Muscle layer of duodenum (tissue), 2 donors: ENCODE measurements at regions not wholly inside any gene's neighbourhood (a gene's known extent, or its start where the extent isn't known, plus 50 kb on each side); places are given as distances from the start of the nearest gene placed in this dataset.
"Not testable (repeated sequence)": the region's sequence is repeated elsewhere in the genome, so short reads cannot be mapped to it uniquely, and the experiment has no call there.

Source experiments
- H3K27ac ChIP-seq: one replicate; pipeline ENCODE4 v1.7.0; 2013; ENCODE audit warnings: mild to moderate bottlenecking, low read length
- H3K27me3 ChIP-seq: one replicate; pipeline ENCODE4 v1.7.0; 2013; ENCODE audit warnings: low read depth, mild to moderate bottlenecking, control low read depth, low read length
- H3K36me3 ChIP-seq, 2 donors: one replicate each; pipeline ENCODE4 v1.7.0; 2013; ENCODE audit warnings: low read length in 2 of 2, control low read depth in 1 of 2, mild to moderate bottlenecking in 1 of 2; ENCODE audit not compliant: insufficient read depth in 2 of 2, control insufficient read depth in 1 of 2
- H3K4me1 ChIP-seq, 2 donors: one replicate each; pipeline ENCODE4 v1.7.0; 2013; ENCODE audit warnings: low read length in 2 of 2, mild to moderate bottlenecking in 2 of 2, control low read depth in 1 of 2, moderate library complexity in 1 of 2; ENCODE audit not compliant: insufficient read depth in 2 of 2, control insufficient read depth in 1 of 2
- H3K4me3 ChIP-seq, 2 donors: one replicate each; pipeline ENCODE4 v1.7.0; 2013; ENCODE audit warnings: low read length in 2 of 2, low read depth in 1 of 2, mild to moderate bottlenecking in 1 of 2
- H3K9me3 ChIP-seq, 2 donors: one replicate each; pipeline ENCODE4 v1.7.0; 2013; ENCODE audit warnings: low read length in 2 of 2, control low read depth in 1 of 2, mild to moderate bottlenecking in 1 of 2; ENCODE audit not compliant: control insufficient read depth in 1 of 2
- donor health status: healthy.

DNA sequence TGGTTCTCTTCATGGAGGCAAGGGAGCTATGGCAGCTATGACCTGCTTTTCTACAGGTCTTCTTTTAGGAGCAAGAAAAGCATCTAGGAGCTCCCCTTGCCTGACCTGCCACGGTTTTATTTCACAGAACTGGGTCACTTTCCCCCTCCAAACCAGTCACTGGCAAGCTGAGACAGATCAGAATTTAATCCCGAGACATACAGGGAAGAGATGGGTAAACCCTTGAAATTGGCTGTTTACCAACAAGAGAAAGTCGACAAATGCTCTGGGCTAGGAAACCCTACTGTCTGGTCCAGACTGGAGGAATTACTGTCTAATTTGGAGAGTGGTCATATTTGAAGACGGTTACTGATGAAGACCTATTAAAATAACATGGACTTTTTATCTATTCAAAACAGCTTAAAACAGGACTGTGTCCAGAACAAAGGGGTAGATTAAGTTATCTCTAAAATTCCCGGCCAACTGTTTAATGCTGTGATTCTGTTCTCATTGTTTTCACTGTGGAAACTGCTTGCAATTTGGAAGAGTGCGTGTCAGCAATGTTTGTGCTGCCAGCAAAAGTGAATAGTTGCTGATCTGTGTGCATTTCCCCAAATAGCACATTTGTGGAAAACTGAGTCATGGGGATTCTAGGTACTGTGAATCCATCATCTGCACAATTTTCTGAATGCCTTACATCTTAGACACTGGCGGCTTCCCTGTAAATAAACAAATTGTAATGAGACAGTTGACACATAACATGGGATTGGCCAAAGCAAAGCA is 73.4 kb upstream of the EEA1 start:
- H3K27ac ChIP-seq = peak overlapping the region; percentile 61
- H3K27me3 ChIP-seq = no peaks in the 10 kb centered on the region
- H3K4me1 ChIP-seq = peaks cover 0 to 10% of the 10 kb centered on the region in 2 donors
- H3K9me3 ChIP-seq = no peaks in the 10 kb centered on the region
- no peak overlapping the region for H3K4me3 ChIP-seq
- H3K36me3 ChIP-seq = no peaks in the 10 kb centered on the region

- no peaks in the 10 kb centered on the region for H3K9me3 ChIP-seq
- no peaks in the 10 kb centered on the region for H3K36me3 ChIP-seq
- H3K4me3 ChIP-seq = no peak overlapping the region
- H3K27me3 ChIP-seq = no peaks in the 10 kb centered on the region
- peaks cover 0 to 10% of the 10 kb centered on the region in 2 donors for H3K4me1 ChIP-seq
- no peak overlapping the region for H3K27ac ChIP-seq
Measured at GRCh38 chr12:93003531-93004239, 74.6 kb upstream of the EEA1 start.

DNA sequence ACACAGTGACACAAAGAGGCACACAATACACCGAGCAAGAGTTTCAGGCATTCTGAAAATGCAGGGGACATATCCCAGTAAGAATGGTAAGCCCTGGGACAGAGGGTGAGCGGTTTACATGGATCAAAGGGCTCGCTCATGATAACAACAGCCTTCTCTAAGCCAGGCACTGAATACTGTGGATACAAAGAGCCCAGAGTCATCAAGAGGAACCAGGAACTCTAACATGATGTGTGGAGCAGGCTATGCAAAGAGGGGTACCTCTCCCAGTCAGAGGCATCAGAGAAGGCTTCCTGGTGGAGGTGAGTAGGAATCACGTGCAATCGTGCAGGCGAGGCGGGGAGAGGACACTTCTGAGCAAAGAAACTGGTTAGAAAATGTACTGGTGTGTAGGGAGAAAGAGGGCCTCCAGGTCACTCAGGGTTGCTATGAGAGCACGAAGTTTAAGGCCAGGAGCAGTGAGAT is 76.9 kb upstream of the EEA1 start:
- H3K4me3 ChIP-seq = no peak overlapping the region
- no peaks in the 10 kb centered on the region for H3K36me3 ChIP-seq
- H3K27me3 ChIP-seq = no peaks in the 10 kb centered on the region
- no peaks in the 10 kb centered on the region for H3K9me3 ChIP-seq
- no peak overlapping the region for H3K27ac ChIP-seq
- H3K4me1 ChIP-seq = peaks cover 0 to 10% of the 10 kb centered on the region in 2 donors

DNA sequence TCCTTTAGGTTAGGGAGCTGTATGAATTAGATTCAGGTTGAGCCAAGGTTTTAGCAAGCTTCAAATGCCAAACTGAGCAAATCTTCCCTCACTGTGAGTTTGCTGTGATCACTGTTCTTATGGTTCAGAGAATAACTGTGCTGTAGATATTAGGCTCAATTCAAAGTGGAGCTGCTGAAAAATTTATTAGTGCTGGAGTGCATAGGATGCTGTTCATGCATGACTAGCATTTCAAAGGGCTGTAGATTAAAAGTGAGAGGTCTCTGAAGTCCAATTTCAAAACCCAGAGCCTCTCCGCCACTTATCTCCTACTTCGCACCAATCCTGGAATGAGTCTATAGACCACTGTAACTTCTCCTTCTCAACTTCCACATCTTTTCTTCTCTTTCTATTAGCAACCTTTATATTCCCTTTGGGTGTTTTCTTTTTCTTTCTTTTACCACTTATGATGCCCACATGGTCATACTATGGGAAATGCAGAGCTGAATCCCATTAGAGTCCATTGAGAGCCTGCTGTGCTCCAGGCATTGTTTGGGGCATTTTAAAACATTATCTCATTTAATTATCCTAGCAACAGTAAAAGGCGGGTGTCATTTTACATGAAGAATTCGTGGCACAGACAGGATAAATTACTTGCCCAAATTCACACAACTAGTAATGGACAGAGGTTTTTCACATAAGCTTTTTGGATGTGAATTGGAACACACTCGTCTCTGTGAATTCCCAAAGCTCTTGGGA is 77.5 kb upstream of the EEA1 start:
- no peaks in the 10 kb centered on the region for H3K36me3 ChIP-seq
- no peak overlapping the region for H3K27ac ChIP-seq
- no peaks in the 10 kb centered on the region for H3K9me3 ChIP-seq
- H3K27me3 ChIP-seq = no peaks in the 10 kb centered on the region
- no peak overlapping the region for H3K4me3 ChIP-seq
- H3K4me1 ChIP-seq = peaks cover 0 to 10% of the 10 kb centered on the region in 2 donors

- Histone ChIP-seq H3K9me3 (no peaks in the 10 kb centered on the region), H3K4me3 (no peak overlapping the region), H3K27me3 (no peaks in the 10 kb centered on the region), H3K4me1 (peaks cover 0 to 10% of the 10 kb centered on the region in 2 donors), H3K36me3 (no peaks in the 10 kb centered on the region), H3K27ac (no peak overlapping the region)
Measured at GRCh38 chr12:93007544-93007943, 78.4 kb upstream of the EEA1 start.

DNA sequence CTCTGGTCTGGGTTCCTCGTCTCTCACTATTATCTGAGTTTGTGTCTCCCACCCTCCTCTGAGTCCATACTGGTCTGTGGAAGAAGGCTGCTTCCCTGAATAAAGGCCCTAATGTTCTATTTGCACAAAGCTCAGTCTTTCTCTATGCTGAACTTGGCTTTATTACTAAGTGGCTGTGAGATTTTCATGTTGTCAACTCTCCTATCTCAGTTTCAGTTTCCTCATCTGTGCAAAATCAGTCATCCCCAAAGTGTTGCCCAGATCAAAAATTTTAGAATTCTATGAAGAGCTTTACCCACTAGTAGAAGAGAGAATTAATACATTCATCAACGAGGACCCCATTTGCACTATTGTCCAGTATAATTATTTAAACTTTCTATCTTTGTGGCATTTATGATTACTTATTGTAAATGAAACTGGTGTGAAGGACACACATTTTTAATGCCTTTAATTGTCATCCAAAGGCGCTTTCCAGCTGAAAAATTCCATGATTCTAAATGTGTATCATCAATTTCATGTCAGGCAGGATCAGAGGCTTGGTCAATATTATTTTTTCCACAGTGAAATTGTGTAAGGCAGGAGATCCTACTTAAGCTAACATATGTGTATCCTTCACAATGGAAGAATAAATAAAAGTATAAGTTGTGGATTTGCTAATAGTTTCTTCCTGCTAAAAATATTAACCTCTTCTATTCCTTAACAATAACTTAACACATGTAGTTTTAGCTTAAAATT is 79.1 kb upstream of the EEA1 start:
- Histone ChIP-seq H3K27ac (no peak overlapping the region), H3K4me1 (peaks cover 0 to 6% of the 10 kb centered on the region in 2 donors), H3K36me3 (no peaks in the 10 kb centered on the region), H3K4me3 (no peak overlapping the region), H3K9me3 (no peaks in the 10 kb centered on the region), H3K27me3 (no peaks in the 10 kb centered on the region)

DNA sequence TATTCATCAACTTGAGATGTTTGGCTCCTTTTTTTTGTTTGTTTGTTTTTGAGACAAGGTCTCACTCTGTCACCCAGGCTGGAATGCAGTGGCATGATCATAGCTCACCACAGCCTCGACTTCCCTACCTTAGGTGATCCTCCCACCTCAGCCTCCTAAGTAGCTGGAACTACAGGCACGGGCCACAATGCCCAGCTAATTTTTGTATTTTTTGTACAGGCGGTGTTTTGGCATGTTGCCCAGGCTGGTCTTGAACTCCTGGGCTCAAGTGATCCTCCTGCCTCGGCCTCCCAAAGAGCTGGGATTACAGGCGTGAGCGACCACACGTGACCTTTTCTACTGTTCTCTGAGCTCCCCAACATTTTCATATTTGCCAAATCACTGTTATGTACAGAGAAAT is 79.8 kb upstream of the EEA1 start:
- H3K4me1 ChIP-seq, H3K27me3 ChIP-seq, H3K9me3 ChIP-seq, H3K36me3 ChIP-seq, H3K4me3 ChIP-seq, H3K27ac ChIP-seq: not testable (repeated sequence)

GRCh38 chr12:93009533-93009932 is 80.4 kb upstream of the EEA1 start:
- Histone ChIP-seq H3K36me3 (no peaks in the 10 kb centered on the region), H3K9me3 (no peaks in the 10 kb centered on the region), H3K27me3 (no peaks in the 10 kb centered on the region), H3K4me1 (no peaks in the 10 kb centered on the region), H3K27ac (no peak overlapping the region), H3K4me3 (no peak overlapping the region)

GRCh38 chr12:93010461-93010860 is 81.4 kb upstream of the EEA1 start:
- H3K4me1 ChIP-seq = no peaks in the 10 kb centered on the region
- no peak overlapping the region for H3K27ac ChIP-seq
- H3K36me3 ChIP-seq = no peaks in the 10 kb centered on the region
- no peaks in the 10 kb centered on the region for H3K27me3 ChIP-seq
- no peak overlapping the region for H3K4me3 ChIP-seq
- no peaks in the 10 kb centered on the region for H3K9me3 ChIP-seq

DNA sequence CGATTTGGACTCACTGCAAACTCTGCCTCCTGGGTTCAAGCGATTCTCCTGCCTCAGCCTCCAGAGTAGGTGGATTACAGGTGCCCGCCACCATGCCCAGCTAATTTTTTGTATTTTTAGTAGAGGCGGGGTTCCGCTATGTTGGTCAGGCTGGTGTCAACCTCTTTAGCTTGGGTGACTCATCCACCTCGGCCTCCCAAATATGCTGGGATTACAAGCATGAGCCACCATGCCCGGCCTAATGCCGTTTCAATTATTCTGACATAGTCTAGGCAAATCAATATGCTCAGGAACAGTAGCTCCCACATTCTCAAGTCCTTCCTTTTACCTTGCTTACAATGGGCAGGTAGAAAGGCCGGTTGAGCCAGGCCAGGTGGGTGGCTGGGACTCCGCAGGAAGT is 82.0 kb upstream of the EEA1 start:
- Histone ChIP-seq H3K27me3 (no peaks in the 10 kb centered on the region), H3K9me3 (no peaks in the 10 kb centered on the region), H3K4me1 (no peaks in the 10 kb centered on the region), H3K4me3 (no peak overlapping the region), H3K27ac (no peak overlapping the region), H3K36me3 (no peaks in the 10 kb centered on the region)
